HCT116 (cell line): ENCODE measurements at regions not wholly inside any gene's neighbourhood (a gene's known extent, or its start where the extent isn't known, plus 50 kb on each side); places are given as distances from the start of the nearest gene placed in this dataset.

Source experiments
- ATAC-seq: fragments of 200-7000 bp; cut with Tn5 transposase; 2 replicates; pipeline ENCODE4 v1.9.1; 2020; ENCODE audit warnings: mild to moderate bottlenecking, moderate library complexity
- BruUV-seq: library from RNA; stranded (reverse); fragments of 400-500 nt; replicated peaks from 2 replicates; lab custom pipeline; 2021; lab: Mats Ljungman, UMichigan
- CTCF ChIA-PET: fragments of 300-600 bp; sonication (Branson Sonifier 250); formaldehyde crosslinking; loops from one replicate; lab custom pipeline; 2021; ENCODE audit warnings: antibody characterized with exemption; lab: Charles Lee
- POLR2A ChIA-PET: fragments of 300-600, 350-600 bp; sonication (Branson Sonifier 250); formaldehyde crosslinking; loops from one replicate; lab custom pipeline; 2021; ENCODE audit warnings: antibody characterized with exemption; lab: Charles Lee
- RAD21 ChIA-PET, 2 experiments: fragments of 300-600 bp; sonication (Branson Sonifier 250); formaldehyde crosslinking; loops; one replicate each; lab custom pipeline; 2023; ENCODE audit warnings: low total read pairs in 2 of 2; ENCODE audit not compliant: uncharacterized antibody in 2 of 2, unreplicated experiment in 2 of 2, low non-redundant PET in 1 of 2; lab: Charles Lee
- DNase-seq: peaks from one replicate; pipeline ENCODE4 v3.0.0-alpha.2; 2010; ENCODE audit warnings: low read depth, low spot score
- H2AFZ ChIP-seq: fragments of 200-600 bp; shearing (Covaris generic), sonication (generic); 2 replicates; pipeline ENCODE4 v1.6.1; 2017; ENCODE audit warnings: low read depth, mixed run types, mixed read lengths, antibody characterized with exemption, low read length; ENCODE audit not compliant: poor library complexity, severe bottlenecking
- H3K27ac ChIP-seq: 2 replicates; pipeline ENCODE4 v1.5.1; 2012; ENCODE audit warnings: low read depth, low read length
- H3K27me3 ChIP-seq: fragments of 200-600 bp; sonication (generic); 2 replicates; pipeline ENCODE4 v1.6.1; 2016; ENCODE audit warnings: mixed run types, low read length, mixed read lengths; ENCODE audit not compliant: insufficient read depth
- H3K36me3 ChIP-seq, 2 experiments: fragments of 200-500 bp in 1 of 2; fragments of 200-600 bp in 1 of 2; sonication (Bioruptor generic) in 1 of 2; sonication (generic) in 1 of 2; 2 replicates each; pipeline versions ENCODE4 v1.5.1 to v1.6.1; 2014 to 2016; ENCODE audit warnings: low read length in 2 of 2, inconsistent platforms in 1 of 2, mixed read lengths in 1 of 2, mixed run types in 1 of 2; ENCODE audit not compliant: insufficient read depth in 2 of 2, control insufficient read depth in 1 of 2
- H3K4me1 ChIP-seq, 2 experiments: fragments of 200-600 bp in 1 of 2; sonication (generic) in 1 of 2; 2 replicates each; pipeline versions ENCODE4 v1.5.1 to v1.6.1; 2012 to 2017; ENCODE audit warnings: low read length in 2 of 2, inconsistent platforms in 1 of 2, mild to moderate bottlenecking in 1 of 2, mixed read lengths in 1 of 2, mixed run types in 1 of 2, moderate library complexity in 1 of 2; ENCODE audit not compliant: insufficient read depth in 2 of 2, control insufficient read depth in 1 of 2
- H3K4me2 ChIP-seq: fragments of 200-600 bp; sonication (generic); 2 replicates; pipeline ENCODE4 v1.6.1; 2017; ENCODE audit warnings: mixed run types, low read length, mixed read lengths
- H3K4me3 ChIP-seq, 2 experiments: fragments of 200-600 bp in 1 of 2; sonication (generic) in 1 of 2; replicated peaks in 1 of 2; 2 replicates each; pipeline ENCODE4 v1.5.1; 2011 to 2016; ENCODE audit warnings: low read length in 2 of 2, control low read depth in 1 of 2, low read depth in 1 of 2, mild to moderate bottlenecking in 1 of 2, mixed read lengths in 1 of 2, mixed run types in 1 of 2
- H3K79me2 ChIP-seq: fragments of 200-600 bp; sonication (generic); 2 replicates; pipeline ENCODE4 v1.6.1; 2017; ENCODE audit warnings: mild to moderate bottlenecking, mixed run types, low read length, moderate library complexity, mixed read lengths; ENCODE audit not compliant: insufficient read depth
- H3K9ac ChIP-seq: fragments of 200-600 bp; sonication (generic); 2 replicates; pipeline ENCODE4 v1.6.1; 2016; ENCODE audit warnings: low read length, mixed read lengths
- H3K9me2 ChIP-seq: fragments of 200-600 bp; sonication (generic), shearing (Covaris generic); 2 replicates; pipeline ENCODE4 v1.6.1; 2017; ENCODE audit warnings: mixed run types, mild to moderate bottlenecking, moderate library complexity; ENCODE audit not compliant: insufficient read depth
- H3K9me3 ChIP-seq, 2 experiments: fragments of 200-500 bp in 1 of 2; fragments of 200-600 bp in 1 of 2; sonication (Bioruptor generic) in 1 of 2; sonication (generic) in 1 of 2; 2 replicates each; pipeline ENCODE4 v1.6.1; 2014 to 2017; ENCODE audit warnings: low read length in 2 of 2, mixed read lengths in 2 of 2, inconsistent platforms in 1 of 2, low read depth in 1 of 2, mild to moderate bottlenecking in 1 of 2, mixed run types in 1 of 2, moderate library complexity in 1 of 2; ENCODE audit not compliant: control insufficient read depth in 1 of 2, insufficient read depth in 1 of 2
- H4K20me1 ChIP-seq: fragments of 200-600 bp; sonication (generic), shearing (Covaris generic); 2 replicates; pipeline ENCODE4 v1.6.1; 2017; ENCODE audit warnings: mixed run types, mild to moderate bottlenecking, moderate library complexity; ENCODE audit not compliant: insufficient read depth
- CEBPB ChIP-seq: IDR thresholded peaks from 2 replicates; pipeline ENCODE4 v1.6.1; 2012; ENCODE audit warnings: low read depth
- ELF1 ChIP-seq: IDR thresholded peaks from 2 replicates; pipeline ENCODE4 v1.6.1; 2012; ENCODE audit warnings: low read depth, borderline replicate concordance
- EZH2 ChIP-seq: fragments of 200-600 bp; sonication (generic); IDR thresholded peaks from 2 replicates; pipeline ENCODE4 v1.6.1; 2017; ENCODE audit warnings: antibody characterized with exemption, mixed run types
- EZH2phosphoT487 ChIP-seq: fragments of 200-600 bp; IDR thresholded peaks from 2 replicates; pipeline ENCODE4 v1.6.1; 2018; ENCODE audit warnings: antibody characterized with exemption, borderline replicate concordance
- SP1 ChIP-seq: IDR thresholded peaks from 2 replicates; pipeline ENCODE4 v1.6.1; 2012; ENCODE audit warnings: low read depth
- YY1 ChIP-seq: IDR thresholded peaks from 2 replicates; pipeline ENCODE4 v1.6.1; 2011; ENCODE audit warnings: low read length, low read depth, moderate library complexity, mild to moderate bottlenecking; ENCODE audit not compliant: insufficient replicate concordance; ENCODE audit errors: extremely low read depth
- ZFX ChIP-seq: fragments of 450-650 bp; IDR thresholded peaks from 2 replicates; pipeline ENCODE4 v1.6.1; 2017
- ZNF274 ChIP-seq: fragments of 200-500 bp; sonication (Bioruptor generic); IDR thresholded peaks from 2 replicates; pipeline ENCODE4 v1.6.1; 2014; ENCODE audit warnings: mild to moderate bottlenecking, low read depth, low read length, inconsistent platforms
- intact Hi-C: fragments of 100-400 bp; cut with micrococcal nuclease; formaldehyde crosslinking; loops from 2 replicates; pipeline ENCODE4 v1.10.0; 2022
- TF ChIP-seq, protein P1 (sequence below): IDR thresholded peaks from 2 replicates; pipeline ENCODE4 v1.6.1; 2012; ENCODE audit warnings: low read depth
- TF ChIP-seq, protein P2 (sequence below): IDR thresholded peaks from 2 replicates; pipeline ENCODE4 v1.6.1; 2012

GRCh38 chr5:92887254-92887653 is 693.8 kb downstream of the NR2F1-AS1 start (continued):
- TF ChIP-seq EZH2phosphoT487 (no peak), YY1 (no peak), ZFX (no peak), ELF1 (no peak), ZNF274 (no peak), SP1 (no peak), CEBPB (no peak)
- TF ChIP-seq, protein P1, sequence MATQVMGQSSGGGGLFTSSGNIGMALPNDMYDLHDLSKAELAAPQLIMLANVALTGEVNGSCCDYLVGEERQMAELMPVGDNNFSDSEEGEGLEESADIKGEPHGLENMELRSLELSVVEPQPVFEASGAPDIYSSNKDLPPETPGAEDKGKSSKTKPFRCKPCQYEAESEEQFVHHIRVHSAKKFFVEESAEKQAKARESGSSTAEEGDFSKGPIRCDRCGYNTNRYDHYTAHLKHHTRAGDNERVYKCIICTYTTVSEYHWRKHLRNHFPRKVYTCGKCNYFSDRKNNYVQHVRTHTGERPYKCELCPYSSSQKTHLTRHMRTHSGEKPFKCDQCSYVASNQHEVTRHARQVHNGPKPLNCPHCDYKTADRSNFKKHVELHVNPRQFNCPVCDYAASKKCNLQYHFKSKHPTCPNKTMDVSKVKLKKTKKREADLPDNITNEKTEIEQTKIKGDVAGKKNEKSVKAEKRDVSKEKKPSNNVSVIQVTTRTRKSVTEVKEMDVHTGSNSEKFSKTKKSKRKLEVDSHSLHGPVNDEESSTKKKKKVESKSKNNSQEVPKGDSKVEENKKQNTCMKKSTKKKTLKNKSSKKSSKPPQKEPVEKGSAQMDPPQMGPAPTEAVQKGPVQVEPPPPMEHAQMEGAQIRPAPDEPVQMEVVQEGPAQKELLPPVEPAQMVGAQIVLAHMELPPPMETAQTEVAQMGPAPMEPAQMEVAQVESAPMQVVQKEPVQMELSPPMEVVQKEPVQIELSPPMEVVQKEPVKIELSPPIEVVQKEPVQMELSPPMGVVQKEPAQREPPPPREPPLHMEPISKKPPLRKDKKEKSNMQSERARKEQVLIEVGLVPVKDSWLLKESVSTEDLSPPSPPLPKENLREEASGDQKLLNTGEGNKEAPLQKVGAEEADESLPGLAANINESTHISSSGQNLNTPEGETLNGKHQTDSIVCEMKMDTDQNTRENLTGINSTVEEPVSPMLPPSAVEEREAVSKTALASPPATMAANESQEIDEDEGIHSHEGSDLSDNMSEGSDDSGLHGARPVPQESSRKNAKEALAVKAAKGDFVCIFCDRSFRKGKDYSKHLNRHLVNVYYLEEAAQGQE, result no peak
- TF ChIP-seq, protein P2, sequence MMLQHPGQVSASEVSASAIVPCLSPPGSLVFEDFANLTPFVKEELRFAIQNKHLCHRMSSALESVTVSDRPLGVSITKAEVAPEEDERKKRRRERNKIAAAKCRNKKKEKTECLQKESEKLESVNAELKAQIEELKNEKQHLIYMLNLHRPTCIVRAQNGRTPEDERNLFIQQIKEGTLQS, result no peak

DNA sequence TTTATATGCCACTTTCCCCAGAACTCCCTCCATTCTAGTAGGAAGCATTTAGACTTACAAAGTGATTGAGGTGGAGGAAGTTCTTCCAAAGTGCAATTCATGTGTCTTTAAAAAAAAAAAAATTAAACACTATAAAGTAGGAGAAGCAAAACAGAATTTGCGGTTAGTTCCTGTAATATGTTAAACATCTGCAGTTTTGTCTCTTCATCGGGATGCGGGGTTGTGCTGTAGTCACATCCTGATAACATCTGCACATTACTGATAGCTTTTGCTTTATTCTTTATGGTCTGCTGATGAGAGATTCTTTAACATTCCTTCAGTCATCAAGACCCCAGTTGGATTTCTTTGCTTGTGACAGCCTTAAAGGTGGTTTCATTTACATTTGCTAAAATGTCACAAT is 694.3 kb downstream of the NR2F1-AS1 start:
- no peaks in the 10 kb centered on the region for H4K20me1 ChIP-seq
- no peak overlapping the region for H3K9ac ChIP-seq
- no peak overlapping the region for H3K4me2 ChIP-seq
- DNase-seq (no peak), ATAC-seq (no peak)
- H3K36me3 ChIP-seq, result no peaks in the 10 kb centered on the region
- H3K27ac ChIP-seq, result no peak overlapping the region
- H3K27me3 ChIP-seq, result no peaks in the 10 kb centered on the region
- H3K4me1 ChIP-seq, result no peaks in the 10 kb centered on the region
- H3K4me3 ChIP-seq, result no peak overlapping the region
- BruUV-seq, result no TSS peak
- RAD21 ChIA-PET, result no interaction called here
- POLR2A ChIA-PET, result interaction anchor here (0.5 kb wide), 1 partner anchor 696 kb away, joined by 4 read pairs; no protein-coding TSS in a partner anchor
- CTCF ChIA-PET, result no interaction called here
- intact Hi-C loops, result no loop called here
- no peaks in the 10 kb centered on the region for H3K9me2 ChIP-seq
- no peaks in the 10 kb centered on the region for H3K79me2 ChIP-seq
- no peak overlapping the region for H2AFZ ChIP-seq
- TF ChIP-seq, protein P2, result no peak
- TF ChIP-seq, protein P1, result no peak
- no peak for TF ChIP-seq EZH2
- no peaks in the 10 kb centered on the region for H3K9me3 ChIP-seq
